HEK293 (cell line): ENCODE measurements at regions not wholly inside any gene's neighbourhood (a gene's known extent, or its start where the extent isn't known, plus 50 kb on each side); places are given as distances from the start of the nearest gene placed in this dataset.

ENCODE experiments used
- CTCF ChIA-PET: fragments of 350-600 bp; formaldehyde crosslinking; extraction: SDS; loops from one replicate; lab custom pipeline; 2021; ENCODE audit warnings: antibody characterized with exemption; lab: Yijun Ruan, JAX
- POLR2A ChIA-PET: fragments of 300-600 bp; formaldehyde crosslinking; extraction: SDS; loops from one replicate; lab custom pipeline; 2020; ENCODE audit warnings: antibody characterized with exemption, inconsistent platforms; lab: Yijun Ruan, JAX
- H3K27ac ChIP-seq: fragments of 200-500 bp; sonication (Bioruptor generic); 2 replicates; pipeline ENCODE4 v1.5.1; 2014; ENCODE audit warnings: low read depth, low read length, control low read depth, inconsistent platforms; ENCODE audit errors: extremely low read depth
- H3K36me3 ChIP-seq, 2 experiments: fragments of 200-500 bp in 1 of 2; sonication (Bioruptor generic) in 1 of 2; 1 replicate in 1 of 2; 2 replicates in 1 of 2; pipeline ENCODE4 v1.5.1; 2014 to 2017; ENCODE audit warnings: inconsistent platforms in 2 of 2, low read length in 2 of 2; ENCODE audit not compliant: control insufficient read depth in 2 of 2, insufficient read depth in 1 of 2
- H3K4me1 ChIP-seq: fragments of 200-500 bp; sonication (Bioruptor generic); 2 replicates; pipeline ENCODE4 v1.5.1; 2014; ENCODE audit warnings: mild to moderate bottlenecking, low read length, inconsistent platforms; ENCODE audit not compliant: control insufficient read depth, insufficient read depth
- H3K4me3 ChIP-seq: 2 replicates; pipeline ENCODE4 v1.5.1; 2011; ENCODE audit warnings: low read depth, mild to moderate bottlenecking, control low read depth, low read length, moderate library complexity
- H3K9me3 ChIP-seq: fragments of 200-500 bp; sonication (Bioruptor generic); 2 replicates; pipeline ENCODE4 v1.5.1; 2014; ENCODE audit warnings: low read depth, low read length, inconsistent platforms; ENCODE audit not compliant: control insufficient read depth, insufficient read depth
- CTCF ChIP-seq: fragments of 450-650 bp; formaldehyde crosslinking; IDR thresholded peaks from 2 replicates; pipeline ENCODE4 v1.5.1; 2016; ENCODE audit warnings: missing biosample characterization, missing genetic modification characterization
- PRDM2 ChIP-seq: fragments of 450-650 bp; formaldehyde crosslinking; IDR thresholded peaks from 2 replicates; pipeline ENCODE4 v1.5.1; 2016; ENCODE audit warnings: missing biosample characterization, missing genetic modification characterization, borderline replicate concordance
- REST ChIP-seq: fragments of 450-650 bp; formaldehyde crosslinking; IDR thresholded peaks from 2 replicates; pipeline ENCODE4 v1.5.1; 2016; ENCODE audit warnings: missing biosample characterization, missing genetic modification characterization
- ZBTB11 ChIP-seq: fragments of 450-650 bp; formaldehyde crosslinking; conservative IDR thresholded peaks from 2 replicates; pipeline ENCODE4 v1.5.1; 2016; ENCODE audit warnings: low read depth, missing biosample characterization, missing genetic modification characterization
- ZNF23 ChIP-seq: fragments of 450-650 bp; formaldehyde crosslinking; IDR thresholded peaks from 2 replicates; pipeline ENCODE4 v1.5.1; 2016; ENCODE audit warnings: missing biosample characterization, missing genetic modification characterization, borderline replicate concordance
- ZNF26 ChIP-seq: fragments of 450-650 bp; formaldehyde crosslinking; IDR thresholded peaks from 2 replicates; pipeline ENCODE4 v1.5.1; 2016; ENCODE audit warnings: missing biosample characterization, missing genetic modification characterization
- ZNF394 ChIP-seq: fragments of 450-650 bp; formaldehyde crosslinking; IDR thresholded peaks from 2 replicates; pipeline ENCODE4 v1.5.1; 2016; ENCODE audit warnings: missing biosample characterization, missing genetic modification characterization, mild to moderate bottlenecking, moderate library complexity, borderline replicate concordance
- ZNF555 ChIP-seq: fragments of 450-650 bp; formaldehyde crosslinking; conservative IDR thresholded peaks from 2 replicates; pipeline ENCODE4 v1.5.1; 2017; ENCODE audit warnings: missing biosample characterization, mild to moderate bottlenecking, missing genetic modification characterization, inconsistent platforms
- ZNF561 ChIP-seq: fragments of 450-650 bp; IDR thresholded peaks from 2 replicates; pipeline ENCODE4 v1.5.1; 2018; ENCODE audit warnings: missing biosample characterization, missing genetic modification characterization, borderline replicate concordance
- ZNF677 ChIP-seq: fragments of 450-650 bp; IDR thresholded peaks from 2 replicates; pipeline ENCODE4 v1.5.0; 2018; ENCODE audit warnings: missing biosample characterization, mild to moderate bottlenecking, missing genetic modification characterization, moderate library complexity
- TF ChIP-seq, protein P1 (sequence below): fragments of 450-650 bp; formaldehyde crosslinking; IDR thresholded peaks from 2 replicates; pipeline ENCODE4 v1.5.1; 2017; ENCODE audit warnings: missing biosample characterization, mild to moderate bottlenecking, missing genetic modification characterization, moderate library complexity
- TF ChIP-seq, protein P2 (sequence below): fragments of 450-650 bp; formaldehyde crosslinking; IDR thresholded peaks from 2 replicates; pipeline ENCODE4 v1.5.1; 2016; ENCODE audit warnings: missing biosample characterization, missing genetic modification characterization

DNA sequence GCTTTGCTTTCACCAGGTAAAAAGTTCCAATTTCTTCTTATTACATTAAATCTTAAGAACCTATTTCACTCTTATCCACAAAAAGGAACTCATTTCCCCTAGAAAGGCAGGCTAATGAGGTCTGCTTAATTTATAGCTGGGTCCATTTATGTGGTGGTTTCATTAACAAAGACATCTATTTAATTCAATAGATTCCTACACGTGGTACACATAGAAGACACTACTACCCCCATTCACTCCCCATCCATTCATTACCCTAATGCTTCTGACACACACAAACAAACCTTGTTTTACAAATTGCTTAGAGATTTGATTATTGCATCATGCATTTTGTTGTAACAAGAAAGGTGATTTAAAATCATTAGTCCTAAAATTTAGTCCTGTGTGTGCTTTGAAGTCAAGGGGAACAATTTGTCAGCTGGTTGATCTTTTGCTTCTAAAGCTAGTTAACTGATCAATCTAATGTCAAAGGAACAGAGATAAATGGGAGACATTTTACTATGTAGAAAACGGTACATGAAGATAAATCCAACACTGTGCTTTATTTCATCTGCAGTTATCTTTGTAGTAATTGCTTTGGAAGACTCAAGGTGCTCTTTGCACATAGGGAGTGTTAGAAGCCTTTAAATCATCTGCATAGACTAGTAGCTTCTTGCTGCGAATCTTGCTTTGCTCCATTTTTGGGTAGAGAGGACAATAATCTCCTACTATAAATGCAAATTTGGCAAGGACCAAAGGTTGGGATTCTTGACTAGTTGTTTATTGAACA, 379.2 kb downstream of the CDH11 start:
- Histone ChIP-seq H3K27ac (no peak overlapping the region), H3K4me3 (no peak overlapping the region), H3K4me1 (no peaks in the 10 kb centered on the region), H3K9me3 (no peaks in the 10 kb centered on the region), H3K36me3 (no peaks in the 10 kb centered on the region)
- CTCF ChIA-PET: no interaction called here
- POLR2A ChIA-PET: no interaction called here
- TF ChIP-seq ZNF677 (tag by site-specific recombination) (no peak), CTCF (no peak), ZNF561 (tag by site-specific recombination) (no peak)
- TF ChIP-seq, protein P1, sequence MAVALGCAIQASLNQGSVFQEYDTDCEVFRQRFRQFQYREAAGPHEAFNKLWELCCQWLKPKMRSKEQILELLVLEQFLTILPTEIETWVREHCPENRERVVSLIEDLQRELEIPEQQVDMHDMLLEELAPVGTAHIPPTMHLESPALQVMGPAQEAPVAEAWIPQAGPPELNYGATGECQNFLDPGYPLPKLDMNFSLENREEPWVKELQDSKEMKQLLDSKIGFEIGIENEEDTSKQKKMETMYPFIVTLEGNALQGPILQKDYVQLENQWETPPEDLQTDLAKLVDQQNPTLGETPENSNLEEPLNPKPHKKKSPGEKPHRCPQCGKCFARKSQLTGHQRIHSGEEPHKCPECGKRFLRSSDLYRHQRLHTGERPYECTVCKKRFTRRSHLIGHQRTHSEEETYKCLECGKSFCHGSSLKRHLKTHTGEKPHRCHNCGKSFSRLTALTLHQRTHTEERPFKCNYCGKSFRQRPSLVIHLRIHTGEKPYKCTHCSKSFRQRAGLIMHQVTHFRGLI (tag by site-specific recombination): no peak

- H3K4me1 ChIP-seq: no peaks in the 10 kb centered on the region
- no peaks in the 10 kb centered on the region for H3K36me3 ChIP-seq
- H3K9me3 ChIP-seq: no peaks in the 10 kb centered on the region
- ChIA-PET CTCF (no interaction called here), POLR2A (no interaction called here)
- H3K4me3 ChIP-seq: no peak overlapping the region
- H3K27ac ChIP-seq: no peak overlapping the region
- TF ChIP-seq ZNF394 (tag by site-specific recombination) (no peak), ZBTB11 (tag by site-specific recombination) (no peak), ZNF23 (tag by site-specific recombination) (no peak), ZNF26 (tag by site-specific recombination) (no peak), PRDM2 (tag by site-specific recombination) (no peak), ZNF555 (tag by site-specific recombination) (no peak), REST (tag by site-specific recombination) (no peak)
- TF ChIP-seq, protein P2, sequence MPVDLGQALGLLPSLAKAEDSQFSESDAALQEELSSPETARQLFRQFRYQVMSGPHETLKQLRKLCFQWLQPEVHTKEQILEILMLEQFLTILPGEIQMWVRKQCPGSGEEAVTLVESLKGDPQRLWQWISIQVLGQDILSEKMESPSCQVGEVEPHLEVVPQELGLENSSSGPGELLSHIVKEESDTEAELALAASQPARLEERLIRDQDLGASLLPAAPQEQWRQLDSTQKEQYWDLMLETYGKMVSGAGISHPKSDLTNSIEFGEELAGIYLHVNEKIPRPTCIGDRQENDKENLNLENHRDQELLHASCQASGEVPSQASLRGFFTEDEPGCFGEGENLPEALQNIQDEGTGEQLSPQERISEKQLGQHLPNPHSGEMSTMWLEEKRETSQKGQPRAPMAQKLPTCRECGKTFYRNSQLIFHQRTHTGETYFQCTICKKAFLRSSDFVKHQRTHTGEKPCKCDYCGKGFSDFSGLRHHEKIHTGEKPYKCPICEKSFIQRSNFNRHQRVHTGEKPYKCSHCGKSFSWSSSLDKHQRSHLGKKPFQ (tag by site-specific recombination): no peak
Measured at GRCh38 chr16:64740261-64740660, 381.6 kb downstream of the CDH11 start.
